ENCODE measurements at regions not wholly inside any gene's neighbourhood (a gene's known extent, or its start where the extent isn't known, plus 50 kb on each side); places are given as distances from the start of the nearest gene placed in this dataset.
A peak's percentile ranks its signal among the peaks of the same experiment; 100 is the strongest.

GRCh38 chr2:8398040-8398668 is 283.7 kb upstream of the ID2 start:
- no peak for DNase-seq

DNA sequence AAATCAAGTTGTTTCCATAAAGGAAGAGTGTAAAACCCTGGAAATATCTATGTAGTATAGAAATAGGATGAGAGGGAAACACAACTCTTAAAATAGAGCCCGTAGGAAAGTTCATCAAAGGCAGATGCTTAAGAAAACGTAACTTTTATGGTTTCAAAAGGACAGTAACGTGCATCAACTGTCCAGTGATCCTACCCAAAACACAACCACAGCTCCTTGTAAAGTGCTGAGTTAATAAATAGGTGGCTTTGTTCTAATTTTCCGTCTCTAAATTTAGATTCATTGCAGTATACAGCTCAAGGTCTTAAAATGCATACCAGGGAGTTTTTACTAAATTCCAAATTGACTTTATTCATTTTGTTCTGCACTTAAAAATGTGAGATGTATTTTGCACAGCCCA is 282.1 kb upstream of the ID2 start:
- DNase-seq, result no peak

GRCh38 chr2:8400196-8400595 is 281.7 kb upstream of the ID2 start:
- DNase-seq, result no peak

- DNase-seq, result no peak
These were observed 279.6 kb upstream of the ID2 start for GRCh38 chr2:8402222-8402621.

DNA sequence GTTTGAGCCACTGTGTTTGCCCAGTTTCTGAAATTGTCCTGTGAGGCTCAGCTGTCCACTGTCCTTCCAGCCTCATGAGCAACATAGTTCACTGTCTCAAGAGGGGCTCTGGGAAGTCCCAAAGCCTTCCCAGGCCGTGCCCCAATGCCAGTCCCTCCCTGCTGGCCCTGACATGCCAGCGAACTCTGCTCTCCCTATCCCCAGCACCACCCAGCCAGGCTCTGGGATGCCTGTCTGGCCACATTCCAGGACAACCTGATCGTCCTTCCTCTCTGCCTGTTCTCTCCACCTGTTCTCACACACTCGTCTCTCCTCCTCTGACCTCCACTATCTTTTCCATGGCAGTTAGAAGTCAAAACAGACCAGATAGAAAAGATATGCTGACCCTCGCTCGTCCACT is 278.0 kb upstream of the ID2 start:
- no peak for DNase-seq

GRCh38 chr2:8405334-8405733 is 276.5 kb upstream of the ID2 start:
- no peak for DNase-seq

- DNase-seq, result no peak
These were observed 275.6 kb upstream of the ID2 start for GRCh38 chr2:8406271-8406670.

DNA sequence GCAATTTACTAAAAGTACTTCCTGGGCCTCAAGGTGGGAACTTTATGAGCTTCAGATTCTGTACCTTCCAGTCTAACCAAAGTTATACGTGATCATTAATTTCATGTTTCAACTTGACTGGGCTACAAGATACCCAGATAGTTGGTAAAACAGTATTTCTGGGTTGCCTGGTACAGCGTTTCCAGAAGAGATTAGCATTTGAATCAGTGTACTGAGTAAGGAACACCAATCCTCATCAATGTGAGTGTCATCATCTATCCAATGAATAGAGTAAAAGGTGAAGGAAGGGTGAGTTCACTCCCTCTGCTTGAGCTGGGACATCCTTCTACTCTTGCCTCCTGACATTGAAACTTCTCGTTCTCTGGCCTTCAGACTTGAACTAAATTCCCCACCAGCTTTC is 274.5 kb upstream of the ID2 start:
- DNase-seq, result no peak

GRCh38 chr2:8408560-8409460 is 273.0 kb upstream of the ID2 start:
- DNase-seq, result no peak

- no peak for DNase-seq
These were observed 272.2 kb upstream of the ID2 start for GRCh38 chr2:8409461-8410260.

DNA sequence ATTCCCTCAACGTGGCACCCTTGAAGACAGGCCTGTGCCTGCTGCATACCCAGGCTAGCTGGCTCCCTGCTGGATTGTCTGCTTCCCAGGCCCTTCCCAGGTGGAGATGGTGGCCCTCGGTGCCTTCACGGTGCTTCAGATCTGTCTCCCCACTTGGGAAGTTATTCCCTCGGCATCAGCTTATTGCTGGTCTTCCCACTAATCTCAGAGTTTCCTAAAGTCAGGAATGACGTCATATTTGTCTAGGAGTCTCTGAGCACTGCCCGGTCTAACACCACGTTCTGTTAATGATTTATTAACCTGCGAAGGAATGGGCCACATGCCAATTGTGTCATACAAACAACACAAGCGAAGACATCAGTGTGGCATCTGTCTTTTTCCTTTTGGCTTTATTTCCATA is 269.8 kb upstream of the ID2 start:
- no peak for DNase-seq

DNA sequence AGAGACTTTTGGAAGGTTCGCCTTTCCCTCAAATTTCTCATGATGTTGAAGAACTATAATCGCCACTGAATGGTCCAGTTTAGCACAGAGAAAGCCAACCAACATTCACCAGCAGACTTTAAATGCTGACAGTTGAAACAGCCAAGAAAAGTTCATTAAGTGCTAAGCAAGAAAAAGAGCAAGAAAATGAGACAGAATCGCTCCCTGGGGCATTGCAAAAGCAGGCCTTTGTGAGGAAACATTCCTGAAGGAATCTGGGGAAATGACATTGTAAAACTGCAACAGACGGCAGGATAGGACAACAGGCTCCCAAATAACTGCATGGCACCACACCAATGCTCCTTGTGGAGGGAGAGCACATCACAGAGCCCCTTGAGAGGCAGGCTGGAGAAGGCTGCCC is 269.3 kb upstream of the ID2 start:
- no peak for DNase-seq

DNA sequence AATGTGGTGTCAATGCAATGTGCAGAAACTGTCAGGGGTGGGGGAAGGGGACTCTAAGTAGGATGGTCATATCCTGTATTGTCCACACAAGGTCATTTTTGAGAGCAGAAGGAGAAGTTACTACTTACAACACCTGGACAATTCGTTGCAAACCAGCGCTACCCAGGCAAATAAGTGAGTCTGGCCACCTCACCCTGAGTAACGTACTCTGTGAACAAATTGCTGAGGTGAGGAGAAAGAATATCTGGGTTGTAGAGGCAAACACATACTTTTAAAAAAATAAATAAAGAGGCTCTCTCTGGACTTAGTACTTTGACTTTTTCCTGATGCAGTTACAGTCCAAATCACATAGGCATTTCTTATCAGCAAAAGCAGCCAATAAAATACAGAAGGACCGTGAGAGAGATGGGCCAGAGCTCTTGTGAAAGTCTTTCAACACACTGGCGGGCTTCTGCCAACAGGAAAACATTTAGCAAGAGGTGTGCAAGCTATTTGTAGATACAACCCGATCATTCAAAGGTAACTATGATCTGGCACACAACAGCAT is 268.2 kb upstream of the ID2 start:
- DNase-seq, result peak; percentile 73

DNA sequence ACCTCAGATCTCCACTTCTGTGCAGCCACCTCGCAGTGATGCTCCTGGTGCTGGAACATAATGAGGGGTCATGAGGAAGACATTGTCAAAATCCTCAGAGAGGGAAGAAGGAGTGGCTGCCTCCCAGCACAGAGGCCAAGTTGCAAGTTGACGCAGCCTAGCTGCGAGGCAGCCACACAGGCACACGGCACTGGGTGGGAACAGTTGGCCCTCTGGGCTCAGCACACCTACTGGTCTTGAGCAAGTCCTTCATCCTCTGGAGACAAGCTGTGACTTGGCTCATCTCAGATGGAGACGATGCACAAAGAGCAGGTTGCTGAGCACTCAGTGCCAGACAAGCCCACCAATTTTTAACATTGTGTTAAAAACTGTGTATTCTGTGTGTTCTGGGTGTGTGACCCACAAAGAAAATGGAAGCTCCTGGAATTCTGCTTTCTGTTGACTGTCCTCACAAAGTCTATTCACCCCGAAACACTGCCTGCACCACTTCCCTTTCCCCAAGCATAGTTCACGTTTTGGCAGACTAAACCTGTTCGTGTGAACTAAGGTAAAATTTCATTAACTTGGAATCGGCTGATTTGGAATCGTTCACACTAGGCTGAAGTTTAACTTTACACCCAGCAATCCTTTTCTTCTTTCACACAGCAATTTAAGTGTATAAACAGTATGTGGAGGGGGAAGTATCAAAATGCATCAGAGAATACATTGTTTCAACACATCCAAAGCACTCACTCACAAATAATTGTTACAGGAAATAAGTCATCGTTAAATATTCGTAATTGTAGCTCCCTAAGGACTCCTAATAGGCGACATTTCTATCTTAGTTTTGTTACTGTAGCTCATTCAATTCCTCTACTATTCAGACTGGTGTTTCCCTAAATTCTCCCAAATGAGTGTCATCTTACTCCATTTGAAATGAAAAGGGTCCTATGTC is 266.6 kb upstream of the ID2 start:
- DNase-seq, result no peak

GRCh38 chr2:8416001-8416571 is 265.8 kb upstream of the ID2 start:
- DNase-seq, result no peak

GRCh38 chr2:8416849-8417832 is 264.7 kb upstream of the ID2 start:
- no peak for DNase-seq

DNA sequence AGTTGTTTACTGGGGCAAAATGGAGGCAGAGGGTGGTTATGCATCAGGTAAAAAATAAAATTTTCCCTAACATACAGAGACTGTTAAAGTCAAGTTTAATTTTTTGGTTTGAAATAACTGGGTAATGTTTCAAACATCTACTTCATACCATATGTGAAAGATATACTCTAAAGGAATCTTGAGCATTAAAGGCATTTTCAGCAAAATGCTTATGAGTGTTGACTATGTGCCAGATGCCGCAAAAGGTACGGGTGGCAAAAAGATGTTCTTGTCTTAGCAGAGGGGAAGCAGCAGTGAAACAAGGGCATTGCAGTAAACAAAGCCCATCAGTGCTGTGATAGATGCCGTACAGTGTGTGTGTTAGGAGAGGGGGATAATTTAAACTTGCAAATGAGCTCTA is 263.1 kb upstream of the ID2 start:
- DNase-seq, result no peak

DNA sequence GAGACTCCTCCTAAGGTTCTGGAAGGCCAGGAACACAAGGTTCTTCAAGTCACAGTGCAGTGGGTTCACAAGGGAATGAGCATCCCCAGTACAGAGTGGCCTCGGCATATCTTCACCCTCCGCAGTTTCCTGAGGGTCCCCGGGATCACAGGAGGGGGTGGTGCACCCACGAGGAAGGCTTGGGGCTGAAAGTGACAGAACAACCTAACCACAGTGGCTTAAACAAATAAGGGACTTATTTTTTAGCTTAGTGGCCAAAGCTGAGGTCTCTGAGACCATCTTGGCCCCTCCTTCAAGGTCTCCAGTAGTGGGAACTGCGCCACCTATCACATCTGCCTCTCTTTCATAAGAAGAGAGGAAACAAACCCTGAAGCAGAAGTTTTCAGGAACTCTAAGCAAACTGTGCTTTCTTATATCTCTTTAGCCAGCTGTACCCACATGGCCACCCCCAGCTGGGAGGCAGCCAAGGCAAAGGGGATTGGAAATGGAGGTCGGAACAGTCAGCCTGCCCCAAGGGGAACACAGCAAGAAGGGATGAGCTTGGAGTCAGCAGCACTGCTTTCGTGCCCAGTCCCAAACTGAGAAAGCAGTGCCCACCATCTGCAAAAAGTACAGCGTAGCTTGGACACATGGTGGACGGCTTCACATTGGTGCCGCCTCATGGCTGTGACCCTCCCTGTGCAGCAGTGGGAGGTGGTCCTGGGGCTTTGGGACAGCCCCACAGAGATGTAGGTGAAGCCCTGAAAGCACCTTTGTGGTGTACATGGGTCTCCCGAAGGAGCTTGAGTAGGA is 260.0 kb upstream of the ID2 start:
- DNase-seq, result peak; percentile 84

DNA sequence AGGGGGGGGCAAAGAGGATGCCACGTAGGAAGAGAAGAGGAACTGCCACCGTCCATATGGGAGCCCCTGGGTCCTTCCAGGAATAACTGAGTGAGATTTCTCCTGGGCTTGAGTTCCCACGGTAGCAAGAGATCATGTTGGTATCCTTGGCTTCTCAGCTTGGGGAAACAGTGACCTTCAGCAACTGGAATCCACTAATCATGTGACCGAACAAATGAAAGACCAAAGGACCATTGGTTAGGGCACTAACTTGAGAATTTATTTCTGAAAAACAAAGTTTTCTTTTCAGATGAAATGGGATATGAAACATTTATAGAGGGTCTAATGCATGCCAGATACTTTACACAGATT is 259.4 kb upstream of the ID2 start:
- no peak for DNase-seq
